ENCODE measurements at regions not wholly inside any gene's neighbourhood (a gene's known extent, or its start where the extent isn't known, plus 50 kb on each side); places are given as distances from the start of the nearest gene placed in this dataset.

DNA sequence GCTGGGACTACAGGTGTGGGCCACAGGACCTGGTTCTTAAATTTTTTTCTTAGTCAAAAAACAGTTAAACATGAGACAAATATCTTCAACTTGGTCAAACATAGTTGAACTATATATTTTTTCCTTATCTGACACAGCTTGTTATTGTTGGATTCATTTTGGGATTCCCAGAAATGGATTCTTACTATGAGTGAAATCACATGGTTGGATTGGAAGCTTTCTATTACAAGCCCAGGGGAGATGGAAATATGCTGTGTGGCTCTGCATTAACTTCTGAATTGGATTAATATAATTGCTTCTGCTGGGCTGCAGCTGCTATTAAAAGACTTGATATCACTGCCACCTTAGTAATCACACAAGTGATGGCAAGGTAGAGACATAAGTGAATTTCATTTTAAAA lies 126.4 kb upstream of the DUSP22 start:
- TF ChIP-seq EZH2 (IDR thresholded peaks at IDR 0.05; ENCODE audit: borderline replicate concordance, control insufficient read depth, low read depth, low read length) (no peak), POLR2AphosphoS5 (IDR thresholded peaks at IDR 0.05; ENCODE audit: low read length) (no peak), BHLHE40 (IDR thresholded peaks at IDR 0.05; ENCODE audit: borderline replicate concordance in 1 of 2, low read depth in 2 of 2, low read length in 1 of 2) (no peak), ZNF274 (IDR thresholded peaks at IDR 0.05; ENCODE audit: insufficient read depth, insufficient read length) (no peak), POLR2A (IDR thresholded peaks at IDR 0.05; ENCODE audit: low read depth, low read length) (no peak)
- TF ChIP-seq, protein P1, sequence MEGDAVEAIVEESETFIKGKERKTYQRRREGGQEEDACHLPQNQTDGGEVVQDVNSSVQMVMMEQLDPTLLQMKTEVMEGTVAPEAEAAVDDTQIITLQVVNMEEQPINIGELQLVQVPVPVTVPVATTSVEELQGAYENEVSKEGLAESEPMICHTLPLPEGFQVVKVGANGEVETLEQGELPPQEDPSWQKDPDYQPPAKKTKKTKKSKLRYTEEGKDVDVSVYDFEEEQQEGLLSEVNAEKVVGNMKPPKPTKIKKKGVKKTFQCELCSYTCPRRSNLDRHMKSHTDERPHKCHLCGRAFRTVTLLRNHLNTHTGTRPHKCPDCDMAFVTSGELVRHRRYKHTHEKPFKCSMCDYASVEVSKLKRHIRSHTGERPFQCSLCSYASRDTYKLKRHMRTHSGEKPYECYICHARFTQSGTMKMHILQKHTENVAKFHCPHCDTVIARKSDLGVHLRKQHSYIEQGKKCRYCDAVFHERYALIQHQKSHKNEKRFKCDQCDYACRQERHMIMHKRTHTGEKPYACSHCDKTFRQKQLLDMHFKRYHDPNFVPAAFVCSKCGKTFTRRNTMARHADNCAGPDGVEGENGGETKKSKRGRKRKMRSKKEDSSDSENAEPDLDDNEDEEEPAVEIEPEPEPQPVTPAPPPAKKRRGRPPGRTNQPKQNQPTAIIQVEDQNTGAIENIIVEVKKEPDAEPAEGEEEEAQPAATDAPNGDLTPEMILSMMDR (IDR thresholded peaks at IDR 0.05 in 2 of 3, conservative IDR thresholded peaks at IDR 0.05 in 1 of 3; ENCODE audit: control insufficient read depth in 2 of 3, extremely low read depth in 1 of 3, insufficient read depth in 1 of 3, low read depth in 3 of 3, low read length in 3 of 3): no peak
